ENCODE measurements at regions not wholly inside any gene's neighbourhood (a gene's known extent, or its start where the extent isn't known, plus 50 kb on each side); places are given as distances from the start of the nearest gene placed in this dataset.
"Not testable (repeated sequence)": the region's sequence is repeated elsewhere in the genome, so short reads cannot be mapped to it uniquely, and the experiment has no call there.

DNA sequence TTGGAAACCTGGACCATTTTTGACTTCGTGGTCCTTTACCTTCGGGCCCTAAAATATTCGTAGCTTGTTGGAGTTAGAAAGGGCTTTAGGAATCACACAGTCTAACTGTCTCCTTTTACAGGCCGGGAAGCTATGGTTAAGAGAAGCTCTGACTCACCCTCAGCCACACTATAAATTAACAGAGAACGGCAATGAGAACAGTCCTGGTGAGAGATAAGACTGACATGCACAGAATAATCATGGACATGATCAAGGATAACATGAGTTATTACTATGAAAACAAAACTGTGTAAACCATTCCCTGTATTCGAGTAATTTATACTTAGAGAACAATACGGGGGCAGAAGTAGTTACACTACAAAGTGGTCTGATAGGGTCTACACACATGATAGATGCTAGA lies 162.5 kb upstream of the MALRD1 start:
- Histone ChIP-seq H2AFZ (ENCODE audit: low read length) (no peak overlapping the region), H3K4me2 (ENCODE audit: low read length) (no peak overlapping the region), H4K20me1 (ENCODE audit: insufficient read depth, low read length) (no peaks in the 10 kb centered on the region), H3K27ac (ENCODE audit: low read depth, low read length, poor library complexity, severe bottlenecking) (no peak overlapping the region), H3K79me2 (ENCODE audit: insufficient read depth, low read depth, low read length) (no peaks in the 10 kb centered on the region), H3K9me3 (ENCODE audit: low read length) (no peaks in the 10 kb centered on the region), H3K4me1 (ENCODE audit: insufficient read depth, low read length, poor library complexity, severe bottlenecking) (no peaks in the 10 kb centered on the region), H3K4me3 (ENCODE audit: low read depth, low read length, poor library complexity, severe bottlenecking) (no peak overlapping the region), H3K9me2 (ENCODE audit: insufficient read depth, low read length) (no peaks in the 10 kb centered on the region), H3K36me3 (ENCODE audit: insufficient read depth, low read length) (no peaks in the 10 kb centered on the region)
- ChIA-PET CTCF (ENCODE audit: unreplicated experiment) (no interaction called here), POLR2A (interaction anchor here (1.1 kb wide), 1 partner anchor 30 kb away, joined by 3 read pairs; no protein-coding TSS in a partner anchor)
- intact Hi-C loops (cut with micrococcal nuclease; ENCODE audit: unreplicated experiment): no loop called here
- BruUV-seq (replicated peaks): no TSS peak
- TF ChIP-seq, protein P1, sequence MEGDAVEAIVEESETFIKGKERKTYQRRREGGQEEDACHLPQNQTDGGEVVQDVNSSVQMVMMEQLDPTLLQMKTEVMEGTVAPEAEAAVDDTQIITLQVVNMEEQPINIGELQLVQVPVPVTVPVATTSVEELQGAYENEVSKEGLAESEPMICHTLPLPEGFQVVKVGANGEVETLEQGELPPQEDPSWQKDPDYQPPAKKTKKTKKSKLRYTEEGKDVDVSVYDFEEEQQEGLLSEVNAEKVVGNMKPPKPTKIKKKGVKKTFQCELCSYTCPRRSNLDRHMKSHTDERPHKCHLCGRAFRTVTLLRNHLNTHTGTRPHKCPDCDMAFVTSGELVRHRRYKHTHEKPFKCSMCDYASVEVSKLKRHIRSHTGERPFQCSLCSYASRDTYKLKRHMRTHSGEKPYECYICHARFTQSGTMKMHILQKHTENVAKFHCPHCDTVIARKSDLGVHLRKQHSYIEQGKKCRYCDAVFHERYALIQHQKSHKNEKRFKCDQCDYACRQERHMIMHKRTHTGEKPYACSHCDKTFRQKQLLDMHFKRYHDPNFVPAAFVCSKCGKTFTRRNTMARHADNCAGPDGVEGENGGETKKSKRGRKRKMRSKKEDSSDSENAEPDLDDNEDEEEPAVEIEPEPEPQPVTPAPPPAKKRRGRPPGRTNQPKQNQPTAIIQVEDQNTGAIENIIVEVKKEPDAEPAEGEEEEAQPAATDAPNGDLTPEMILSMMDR (conservative IDR thresholded peaks at IDR 0.05; ENCODE audit: low read length): no peak
- TF ChIP-seq EZH2phosphoT487 (IDR thresholded peaks at IDR 0.05; ENCODE audit: borderline replicate concordance, low read depth, low read length): no peak
- DNase-seq (ENCODE audit: low spot score): no peak

DNA sequence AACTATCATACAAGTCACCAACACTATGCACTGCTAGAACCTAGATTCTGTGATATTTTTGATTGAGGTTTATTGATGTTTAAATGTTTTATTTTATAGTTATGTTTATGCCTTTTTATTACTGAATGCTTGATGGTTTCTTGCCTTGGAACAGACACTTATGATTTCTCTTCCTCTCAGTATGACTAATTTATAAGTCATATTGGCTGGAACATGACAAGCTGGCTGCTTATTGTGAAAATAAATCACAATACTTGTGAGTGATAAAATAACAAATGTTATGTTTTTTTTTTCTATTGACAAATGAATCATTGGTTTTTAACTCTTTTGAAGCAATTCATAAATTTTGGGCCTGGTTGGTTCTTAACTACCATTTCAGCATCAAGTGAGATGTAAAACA lies 142.0 kb upstream of the MALRD1 start:
- intact Hi-C loops (cut with micrococcal nuclease; ENCODE audit: unreplicated experiment): no loop called here
- Histone ChIP-seq H3K79me2 (ENCODE audit: insufficient read depth, low read depth, low read length) (no peaks in the 10 kb centered on the region), H4K20me1 (ENCODE audit: insufficient read depth, low read length) (no peaks in the 10 kb centered on the region), H3K4me2 (ENCODE audit: low read length) (no peak overlapping the region), H3K9me3 (ENCODE audit: low read length) (no peaks in the 10 kb centered on the region), H3K4me1 (ENCODE audit: insufficient read depth, low read length, poor library complexity, severe bottlenecking) (no peaks in the 10 kb centered on the region), H3K36me3 (ENCODE audit: insufficient read depth, low read length) (no peaks in the 10 kb centered on the region), H3K27ac (ENCODE audit: low read depth, low read length, poor library complexity, severe bottlenecking) (no peak overlapping the region), H3K4me3 (ENCODE audit: low read depth, low read length, poor library complexity, severe bottlenecking) (no peak overlapping the region), H2AFZ (ENCODE audit: low read length) (no peak overlapping the region), H3K9me2 (ENCODE audit: insufficient read depth, low read length) (no peaks in the 10 kb centered on the region)
- no TSS peak for BruUV-seq (replicated peaks)
- TF ChIP-seq EZH2phosphoT487 (IDR thresholded peaks at IDR 0.05; ENCODE audit: borderline replicate concordance, low read depth, low read length): no peak
- TF ChIP-seq, protein P1 (conservative IDR thresholded peaks at IDR 0.05; ENCODE audit: low read length): no peak
- ChIA-PET CTCF (ENCODE audit: unreplicated experiment) (no interaction called here), POLR2A (interaction anchor here (0.9 kb wide), 1 partner anchor 9 kb away, joined by 3 read pairs; no protein-coding TSS in a partner anchor)
- DNase-seq (ENCODE audit: low spot score): no peak

DNA sequence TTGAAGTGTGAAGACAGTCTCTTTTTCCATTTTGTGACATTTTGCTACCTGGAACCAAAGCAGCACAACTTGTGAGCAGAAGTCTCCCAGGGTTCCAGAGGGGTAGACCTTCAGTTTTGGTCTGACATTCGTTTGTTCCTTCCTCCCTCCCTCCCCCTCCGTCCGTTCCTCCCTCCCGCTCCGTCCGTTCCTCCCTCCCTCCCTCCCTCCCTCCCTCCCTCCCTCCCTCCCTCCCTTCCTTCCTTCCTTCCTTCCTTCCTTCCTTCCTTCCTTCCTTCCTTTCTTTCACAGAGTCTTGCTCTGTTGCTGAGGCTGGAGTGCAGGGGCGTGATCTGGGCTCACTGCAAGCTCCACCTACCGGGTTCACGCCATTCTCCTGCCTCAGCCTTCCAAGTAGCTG lies 131.2 kb upstream of the MALRD1 start:
- DNase-seq (ENCODE audit: low spot score); H3K4me3 ChIP-seq (ENCODE audit: low read depth, low read length, poor library complexity, severe bottlenecking); intact Hi-C loops (cut with micrococcal nuclease; ENCODE audit: unreplicated experiment); BruUV-seq (replicated peaks); H3K9me3 ChIP-seq (ENCODE audit: low read length); H3K9me2 ChIP-seq (ENCODE audit: insufficient read depth, low read length); CTCF ChIA-PET (ENCODE audit: unreplicated experiment); H4K20me1 ChIP-seq (ENCODE audit: insufficient read depth, low read length); H3K4me1 ChIP-seq (ENCODE audit: insufficient read depth, low read length, poor library complexity, severe bottlenecking); H3K36me3 ChIP-seq (ENCODE audit: insufficient read depth, low read length); H3K27ac ChIP-seq (ENCODE audit: low read depth, low read length, poor library complexity, severe bottlenecking); H3K4me2 ChIP-seq (ENCODE audit: low read length); H2AFZ ChIP-seq (ENCODE audit: low read length); H3K79me2 ChIP-seq (ENCODE audit: insufficient read depth, low read depth, low read length): not testable (repeated sequence)
- POLR2A ChIA-PET: interaction anchor here (0.6 kb wide), 1 partner anchor 52 kb away, joined by 3 read pairs; no protein-coding TSS in a partner anchor
